SK-N-SH (cell line): ENCODE measurements at regions not wholly inside any gene's neighbourhood (a gene's known extent, or its start where the extent isn't known, plus 50 kb on each side); places are given as distances from the start of the nearest gene placed in this dataset.

Source experiments
- CTCF ChIA-PET: fragments of 300-600, 350-600 bp; formaldehyde crosslinking; extraction: SDS; loops from one replicate; lab custom pipeline; 2021; lab: Yijun Ruan, JAX
- POLR2A ChIA-PET: fragments of 350-600 bp; sonication (Branson Sonifier 250); formaldehyde crosslinking; extraction: SDS; loops from one replicate; lab custom pipeline; 2020; ENCODE audit warnings: antibody characterized with exemption, inconsistent platforms; lab: Yijun Ruan, JAX
- DNase-seq: peaks from one replicate; pipeline ENCODE4 v3.0.0; 2012
- H2AFZ ChIP-seq: fragments of 200-600 bp; sonication (generic); 2 replicates; pipeline ENCODE4 v1.8.1; 2016; ENCODE audit warnings: antibody characterized with exemption, mild to moderate bottlenecking, low read depth
- H3F3A ChIP-seq: fragments of 200-600 bp; sonication (generic); replicated peaks from 2 replicates; pipeline ENCODE3; 2016; ENCODE audit warnings: antibody characterized with exemption, mild to moderate bottlenecking; ENCODE audit not compliant: insufficient read depth
- H3K27ac ChIP-seq, 2 experiments: fragments of 200-500 bp in 1 of 2; fragments of 200-600 bp in 1 of 2; sonication (Bioruptor generic) in 1 of 2; sonication (generic), shearing (Covaris generic) in 1 of 2; 2 replicates each; pipeline versions ENCODE4 v1.5.1 to v1.6.1; 2014 to 2016; ENCODE audit warnings: low read depth in 2 of 2, inconsistent platforms in 1 of 2, low read length in 1 of 2, mild to moderate bottlenecking in 1 of 2, mixed read lengths in 1 of 2
- H3K27me3 ChIP-seq: fragments of 200-600 bp; sonication (generic), shearing (Covaris generic); 2 replicates; pipeline ENCODE4 v1.6.1; 2016; ENCODE audit warnings: mixed run types; ENCODE audit not compliant: insufficient read depth
- H3K36me3 ChIP-seq, 2 experiments: fragments of 200-500 bp in 1 of 2; fragments of 200-600 bp in 1 of 2; sonication (Bioruptor generic) in 1 of 2; sonication (generic) in 1 of 2; replicated peaks in 1 of 2; 2 replicates each; pipeline versions ENCODE3 to v1.5.1; 2014 to 2016; ENCODE audit warnings: low read length in 1 of 2, mild to moderate bottlenecking in 1 of 2; ENCODE audit not compliant: insufficient read depth in 2 of 2, control insufficient read depth in 1 of 2
- H3K4me1 ChIP-seq, 2 experiments: fragments of 200-500 bp in 1 of 2; fragments of 200-600 bp in 1 of 2; sonication (Bioruptor generic) in 1 of 2; sonication (generic), shearing (Covaris generic) in 1 of 2; 2 replicates each; pipeline versions ENCODE4 v1.5.1 to v1.6.1; 2014 to 2016; ENCODE audit warnings: low read depth in 1 of 2, low read length in 1 of 2, mixed run types in 1 of 2; ENCODE audit not compliant: insufficient read depth in 2 of 2, control insufficient read depth in 1 of 2
- H3K4me2 ChIP-seq: fragments of 200-600 bp; sonication (generic), shearing (Covaris generic); 2 replicates; pipeline ENCODE4 v1.6.1; 2017; ENCODE audit warnings: mixed run types
- H3K4me3 ChIP-seq, 2 experiments: fragments of 200-500 bp in 1 of 2; fragments of 200-600 bp in 1 of 2; sonication (Bioruptor generic) in 1 of 2; sonication (generic), shearing (Covaris generic) in 1 of 2; 2 replicates each; pipeline versions ENCODE4 v1.5.1 to v1.8.1; 2014 to 2016; ENCODE audit warnings: low read depth in 2 of 2, inconsistent platforms in 1 of 2, low read length in 1 of 2, mild to moderate bottlenecking in 1 of 2, mixed read lengths in 1 of 2, moderate library complexity in 1 of 2
- H3K79me2 ChIP-seq: fragments of 200-600 bp; sonication (generic); 2 replicates; pipeline ENCODE4 v1.8.1; 2017; ENCODE audit warnings: mild to moderate bottlenecking; ENCODE audit not compliant: insufficient read depth
- H3K9ac ChIP-seq: fragments of 200-600 bp; sonication (generic); 2 replicates; pipeline ENCODE4 v1.6.1; 2017; ENCODE audit warnings: mixed run types
- H3K9me2 ChIP-seq: fragments of 200-600 bp; sonication (generic); 2 replicates; pipeline ENCODE4 v1.6.1; 2017; ENCODE audit warnings: mixed run types
- H3K9me3 ChIP-seq: fragments of 200-600 bp; sonication (generic); 2 replicates; pipeline ENCODE4 v1.6.1; 2017; ENCODE audit warnings: mixed run types, mild to moderate bottlenecking, moderate library complexity
- H4K20me1 ChIP-seq: fragments of 200-600 bp; sonication (generic); 2 replicates; pipeline ENCODE4 v1.6.1; 2017; ENCODE audit warnings: mild to moderate bottlenecking, mixed run types; ENCODE audit not compliant: insufficient read depth
- ELF1 ChIP-seq: IDR thresholded peaks from 2 replicates; pipeline ENCODE4 v1.4.0; 2012
- EP300 ChIP-seq, 2 experiments: IDR thresholded peaks; 2 replicates each; pipeline versions ENCODE4 v1.4.0 to v1.6.1; 2012; ENCODE audit warnings: borderline replicate concordance in 1 of 2, low read depth in 1 of 2, low read length in 1 of 2
- EZH2phosphoT487 ChIP-seq: fragments of 200-600 bp; sonication (generic); IDR thresholded peaks from 2 replicates; pipeline ENCODE4 v1.6.1; 2017; ENCODE audit warnings: low read depth, mixed run types, mild to moderate bottlenecking, antibody characterized with exemption, moderate library complexity, borderline replicate concordance
- FOXJ3 ChIP-seq: sonication (generic); formaldehyde crosslinking; IDR thresholded peaks from 2 replicates; pipeline ENCODE4 v1.5.1; 2020; ENCODE audit warnings: mild to moderate bottlenecking, missing genetic modification reagents
- FOXM1 ChIP-seq: IDR thresholded peaks from 2 replicates; pipeline ENCODE4 v1.4.0; 2012; ENCODE audit warnings: low read depth, mild to moderate bottlenecking
- GATA2 ChIP-seq: sonication (generic); formaldehyde crosslinking; IDR thresholded peaks from 2 replicates; pipeline ENCODE4 v1.5.0; 2020; ENCODE audit warnings: mild to moderate bottlenecking, missing genetic modification reagents
- IRF3 ChIP-seq: fragments of 150-350 bp; IDR thresholded peaks from 2 replicates; pipeline ENCODE4 v1.6.1; 2016; ENCODE audit warnings: mild to moderate bottlenecking, low read depth, low read length
- JUND ChIP-seq: IDR thresholded peaks from 2 replicates; pipeline ENCODE4 v1.4.0; 2012
- NFIC ChIP-seq: IDR thresholded peaks from 2 replicates; pipeline ENCODE4 v1.4.0; 2012; ENCODE audit warnings: borderline replicate concordance
- NRF1 ChIP-seq: IDR thresholded peaks from 2 replicates; pipeline ENCODE4 v1.6.1; 2012; ENCODE audit warnings: low read depth, mild to moderate bottlenecking, low read length
- PBX3 ChIP-seq: IDR thresholded peaks from 2 replicates; pipeline ENCODE4; 2012
- POLR2AphosphoS5 ChIP-seq: IDR thresholded peaks from 2 replicates; pipeline ENCODE4 v1.6.1; 2012; ENCODE audit warnings: low read depth, low read length
- TAF1 ChIP-seq: IDR thresholded peaks from 2 replicates; pipeline ENCODE4 v1.6.1; 2012; ENCODE audit warnings: low read depth, mild to moderate bottlenecking, low read length, moderate library complexity, borderline replicate concordance
- TCF12 ChIP-seq: IDR thresholded peaks from 2 replicates; pipeline ENCODE4 v1.4.0; 2012
- USF1 ChIP-seq: IDR thresholded peaks from 2 replicates; pipeline ENCODE4 v1.4.0; 2012; ENCODE audit warnings: low read depth, borderline replicate concordance
- USF2 ChIP-seq: fragments of 150-350 bp; IDR thresholded peaks from 2 replicates; pipeline ENCODE4 v1.6.1; 2017; ENCODE audit warnings: antibody characterized with exemption, low read length, low read depth, borderline replicate concordance
- YY1 ChIP-seq: IDR thresholded peaks from 2 replicates; pipeline ENCODE4 v1.4.0; 2012; ENCODE audit warnings: low read depth, mild to moderate bottlenecking
- WGBS: methylation state at CpG from one replicate; pipeline ENCODE4 v1.1.6; 2017; ENCODE audit warnings: low lambda C conversion rate; 5-methylcytosine and 5-hydroxymethylcytosine counted together

- TF ChIP-seq FOXJ3 (CRISPR knock-in tag) = no peak
- no peak for TF ChIP-seq YY1
- no peak for TF ChIP-seq NRF1
- no peak for TF ChIP-seq EP300 (IDR thresholded peaks at IDR 0.05; ENCODE audit: borderline replicate concordance in 1 of 2, low read depth in 1 of 2, low read length in 1 of 2)
- TF ChIP-seq PBX3 = no peak
- TF ChIP-seq FOXM1 = no peak
- no peak for TF ChIP-seq TCF12
Observed at GRCh38 chr12:67410667-67411067, 141.5 kb downstream of the CAND1 start (continued).

- H3K4me3 ChIP-seq = no peak overlapping the region
- H3K27me3 ChIP-seq = no peaks in the 10 kb centered on the region
- H3F3A ChIP-seq = no peaks in the 10 kb centered on the region
- WGBS = 44% methylated on average over 2 of the region's 2 CpGs
- H4K20me1 ChIP-seq = no peaks in the 10 kb centered on the region
- CTCF ChIA-PET = no interaction called here
- no peaks in the 10 kb centered on the region for H3K36me3 ChIP-seq
- TF ChIP-seq JUND (no peak), USF2 (no peak), IRF3 (no peak), ELF1 (no peak), TCF12 (no peak), TAF1 (no peak), NFIC (no peak), POLR2AphosphoS5 (no peak), GATA2 (CRISPR knock-in tag) (no peak), USF1 (no peak), EZH2phosphoT487 (no peak)
- TF ChIP-seq, all 33 proteins: peak for 0
- H2AFZ ChIP-seq = no peak overlapping the region
- no peaks in the 10 kb centered on the region for H3K79me2 ChIP-seq
- H3K27ac ChIP-seq = no peak overlapping the region
- no peak overlapping the region for H3K4me2 ChIP-seq
- no peak for DNase-seq
- no peaks in the 10 kb centered on the region for H3K9me3 ChIP-seq
- H3K9ac ChIP-seq = no peak overlapping the region
- H3K9me2 ChIP-seq = no peaks in the 10 kb centered on the region
- POLR2A ChIA-PET = no interaction called here
- H3K4me1 ChIP-seq = peaks cover 0 to 10% of the 10 kb centered on the region in 2 experiments; a peak in 1 of 4 replicates
Observed at GRCh38 chr12:67411562-67411961, 142.4 kb downstream of the CAND1 start.
